ENCODE measurements at regions not wholly inside any gene's neighbourhood (a gene's known extent, or its start where the extent isn't known, plus 50 kb on each side); places are given as distances from the start of the nearest gene placed in this dataset.

GRCh38 chr14:76277586-76278130 is 98.3 kb upstream of the ESRRB start:
- TF ChIP-seq REST (IDR thresholded peaks at IDR 0.05; ENCODE audit: insufficient read depth in 1 of 2, low read depth in 2 of 2, low read length in 1 of 2): no peak
- no peak for TF ChIP-seq CTCF (IDR thresholded peaks at IDR 0.05)
- no peak for TF ChIP-seq POLR2AphosphoS5 (IDR thresholded peaks at IDR 0.05; ENCODE audit: low read depth, low read length)
- no peak for TF ChIP-seq TCF7L2 (IDR thresholded peaks at IDR 0.05; ENCODE audit: low read depth, low read length)
- no peak for TF ChIP-seq SIN3A (IDR thresholded peaks at IDR 0.05; ENCODE audit: borderline replicate concordance, insufficient read depth, low read depth, low read length)
